BLaER1 (cell line): ENCODE measurements at regions not wholly inside any gene's neighbourhood (a gene's known extent, or its start where the extent isn't known, plus 50 kb on each side); places are given as distances from the start of the nearest gene placed in this dataset.

Experiments
- H3K27ac ChIP-seq: shearing (Covaris generic); formaldehyde crosslinking; 2 replicates; pipeline ENCODE4 v1.8.1; 2022
- H3K27me3 ChIP-seq: shearing (Covaris generic); formaldehyde crosslinking; 2 replicates; pipeline ENCODE4 v1.8.1; 2022
- H3K36me3 ChIP-seq: shearing (Covaris generic); formaldehyde crosslinking; 2 replicates; pipeline ENCODE4 v1.8.1; 2022
- H3K4me1 ChIP-seq: shearing (Covaris generic); formaldehyde crosslinking; 2 replicates; pipeline ENCODE4 v1.8.1; 2022
- H3K4me2 ChIP-seq: shearing (Covaris generic); formaldehyde crosslinking; 2 replicates; pipeline ENCODE4 v1.8.1; 2022
- H3K4me3 ChIP-seq: shearing (Covaris generic); formaldehyde crosslinking; 2 replicates; pipeline ENCODE4 v1.8.1; 2022
- H3K9ac ChIP-seq: shearing (Covaris generic); formaldehyde crosslinking; 2 replicates; pipeline ENCODE4 v1.8.1; 2022
- H3K9me3 ChIP-seq: shearing (Covaris generic); formaldehyde crosslinking; 2 replicates; pipeline ENCODE4 v1.8.1; 2022
- H4K20me1 ChIP-seq: shearing (Covaris generic); formaldehyde crosslinking; 2 replicates; pipeline ENCODE4 v1.8.1; 2022
- Cebpa-rat ChIP-seq: shearing (Covaris generic); IDR thresholded peaks from 2 replicates; pipeline ENCODE4 v1.8.1; 2022

GRCh38 chr1:115190540-115191170 lies 101.4 kb upstream of the TSPAN2 start:
- Histone ChIP-seq H4K20me1 (no peaks in the 10 kb centered on the region), H3K27me3 (no peaks in the 10 kb centered on the region), H3K4me2 (no peak overlapping the region), H3K4me3 (no peak overlapping the region), H3K9me3 (no peaks in the 10 kb centered on the region), H3K27ac (no peak overlapping the region), H3K36me3 (no peaks in the 10 kb centered on the region), H3K4me1 (no peaks in the 10 kb centered on the region), H3K9ac (no peak overlapping the region)
- TF ChIP-seq Cebpa-rat = no peak

GRCh38 chr1:115189814-115190539 lies 100.7 kb upstream of the TSPAN2 start:
- Histone ChIP-seq H3K9me3 (no peaks in the 10 kb centered on the region), H3K9ac (no peak overlapping the region), H3K4me2 (no peak overlapping the region), H3K27me3 (no peaks in the 10 kb centered on the region), H3K36me3 (no peaks in the 10 kb centered on the region), H3K27ac (no peak overlapping the region), H3K4me3 (no peak overlapping the region), H4K20me1 (no peaks in the 10 kb centered on the region), H3K4me1 (no peaks in the 10 kb centered on the region)
- TF ChIP-seq Cebpa-rat = no peak

GRCh38 chr1:115188680-115189395 lies 99.5 kb upstream of the TSPAN2 start:
- H3K9ac ChIP-seq = no peak overlapping the region
- H3K9me3 ChIP-seq = no peaks in the 10 kb centered on the region
- no peaks in the 10 kb centered on the region for H4K20me1 ChIP-seq
- no peaks in the 10 kb centered on the region for H3K4me1 ChIP-seq
- H3K36me3 ChIP-seq = no peaks in the 10 kb centered on the region
- TF ChIP-seq Cebpa-rat = no peak
- no peak overlapping the region for H3K27ac ChIP-seq
- no peaks in the 10 kb centered on the region for H3K27me3 ChIP-seq
- H3K4me3 ChIP-seq = no peak overlapping the region
- no peak overlapping the region for H3K4me2 ChIP-seq

- Histone ChIP-seq H3K36me3 (no peaks in the 10 kb centered on the region), H3K27me3 (no peaks in the 10 kb centered on the region), H3K4me2 (no peak overlapping the region), H3K9me3 (no peaks in the 10 kb centered on the region), H3K4me1 (no peaks in the 10 kb centered on the region), H3K27ac (no peak overlapping the region), H4K20me1 (no peaks in the 10 kb centered on the region), H3K4me3 (no peak overlapping the region), H3K9ac (no peak overlapping the region)
- no peak for TF ChIP-seq Cebpa-rat
Observed at GRCh38 chr1:115186711-115187265, 97.5 kb upstream of the TSPAN2 start.

- TF ChIP-seq Cebpa-rat = no peak
- Histone ChIP-seq H3K4me3 (no peak overlapping the region), H3K27ac (no peak overlapping the region), H3K9me3 (no peaks in the 10 kb centered on the region), H3K9ac (no peak overlapping the region), H3K4me2 (no peak overlapping the region), H3K27me3 (no peaks in the 10 kb centered on the region), H3K4me1 (no peaks in the 10 kb centered on the region), H4K20me1 (no peaks in the 10 kb centered on the region), H3K36me3 (no peaks in the 10 kb centered on the region)
Observed at GRCh38 chr1:115185336-115185735, 96.0 kb upstream of the TSPAN2 start.

GRCh38 chr1:115184951-115185331 lies 95.6 kb upstream of the TSPAN2 start:
- Histone ChIP-seq H3K9me3 (no peaks in the 10 kb centered on the region), H3K9ac (no peak overlapping the region), H3K4me3 (no peak overlapping the region), H3K4me1 (no peaks in the 10 kb centered on the region), H3K27me3 (no peaks in the 10 kb centered on the region), H3K4me2 (no peak overlapping the region), H3K27ac (no peak overlapping the region), H3K36me3 (no peaks in the 10 kb centered on the region), H4K20me1 (no peaks in the 10 kb centered on the region)
- no peak for TF ChIP-seq Cebpa-rat

GRCh38 chr1:115184260-115184950 lies 95.1 kb upstream of the TSPAN2 start:
- H3K4me1 ChIP-seq = no peaks in the 10 kb centered on the region
- no peak overlapping the region for H3K27ac ChIP-seq
- no peaks in the 10 kb centered on the region for H3K27me3 ChIP-seq
- H3K9ac ChIP-seq = no peak overlapping the region
- H3K4me2 ChIP-seq = no peak overlapping the region
- H3K36me3 ChIP-seq = no peaks in the 10 kb centered on the region
- no peak for TF ChIP-seq Cebpa-rat
- no peak overlapping the region for H3K4me3 ChIP-seq
- H3K9me3 ChIP-seq = no peaks in the 10 kb centered on the region
- H4K20me1 ChIP-seq = no peaks in the 10 kb centered on the region

- H3K9ac ChIP-seq = no peak overlapping the region
- no peak overlapping the region for H3K4me3 ChIP-seq
- no peaks in the 10 kb centered on the region for H3K9me3 ChIP-seq
- no peak overlapping the region for H3K4me2 ChIP-seq
- H4K20me1 ChIP-seq = no peaks in the 10 kb centered on the region
- peaks cover 4% of the 10 kb centered on the region for H3K4me1 ChIP-seq
- no peak for TF ChIP-seq Cebpa-rat
- H3K27ac ChIP-seq = no peak overlapping the region
- no peaks in the 10 kb centered on the region for H3K27me3 ChIP-seq
- no peaks in the 10 kb centered on the region for H3K36me3 ChIP-seq
Observed at GRCh38 chr1:115183721-115184259, 94.5 kb upstream of the TSPAN2 start.

GRCh38 chr1:115183158-115183557 lies 93.9 kb upstream of the TSPAN2 start:
- H3K9ac ChIP-seq = no peak overlapping the region
- H3K4me3 ChIP-seq = no peak overlapping the region
- no peak overlapping the region for H3K4me2 ChIP-seq
- peaks cover 10% of the 10 kb centered on the region for H3K4me1 ChIP-seq
- H3K36me3 ChIP-seq = no peaks in the 10 kb centered on the region
- H4K20me1 ChIP-seq = no peaks in the 10 kb centered on the region
- TF ChIP-seq Cebpa-rat = no peak
- no peaks in the 10 kb centered on the region for H3K9me3 ChIP-seq
- H3K27ac ChIP-seq = no peak overlapping the region
- H3K27me3 ChIP-seq = no peaks in the 10 kb centered on the region
